Stomach smooth muscle (tissue), 2 donors: ENCODE measurements at regions not wholly inside any gene's neighbourhood (a gene's known extent, or its start where the extent isn't known, plus 50 kb on each side); places are given as distances from the start of the nearest gene placed in this dataset.

Source experiments
- H3K27ac ChIP-seq: one replicate; pipeline ENCODE4 v1.7.0; 2013; ENCODE audit warnings: mild to moderate bottlenecking, low read length, inconsistent platforms
- H3K27me3 ChIP-seq, 2 donors: one replicate each; pipeline ENCODE4 v1.7.0; 2013; ENCODE audit warnings: low read length in 2 of 2; ENCODE audit not compliant: insufficient read depth in 2 of 2, control insufficient read depth in 1 of 2
- H3K36me3 ChIP-seq, 2 donors: one replicate each; pipeline ENCODE4 v1.7.0; 2013; ENCODE audit warnings: low read length in 2 of 2; ENCODE audit not compliant: control insufficient read depth in 2 of 2, insufficient read depth in 2 of 2
- H3K4me1 ChIP-seq: one replicate; pipeline ENCODE4 v1.7.0; 2013; ENCODE audit warnings: low read length; ENCODE audit not compliant: control insufficient read depth, insufficient read depth
- H3K4me3 ChIP-seq, 2 donors: one replicate each; pipeline ENCODE4 v1.7.0; 2013; ENCODE audit warnings: low read length in 2 of 2
- H3K9ac ChIP-seq, 2 donors: one replicate each; pipeline ENCODE4 v1.7.0; 2013; ENCODE audit warnings: low read length in 2 of 2, mild to moderate bottlenecking in 1 of 2
- H3K9me3 ChIP-seq, 2 donors: one replicate each; pipeline ENCODE4 v1.7.0; 2013; ENCODE audit warnings: low read length in 2 of 2; ENCODE audit not compliant: control insufficient read depth in 2 of 2
- donor health status: healthy.
- donor health status: Pancreatic carcinoma.

DNA sequence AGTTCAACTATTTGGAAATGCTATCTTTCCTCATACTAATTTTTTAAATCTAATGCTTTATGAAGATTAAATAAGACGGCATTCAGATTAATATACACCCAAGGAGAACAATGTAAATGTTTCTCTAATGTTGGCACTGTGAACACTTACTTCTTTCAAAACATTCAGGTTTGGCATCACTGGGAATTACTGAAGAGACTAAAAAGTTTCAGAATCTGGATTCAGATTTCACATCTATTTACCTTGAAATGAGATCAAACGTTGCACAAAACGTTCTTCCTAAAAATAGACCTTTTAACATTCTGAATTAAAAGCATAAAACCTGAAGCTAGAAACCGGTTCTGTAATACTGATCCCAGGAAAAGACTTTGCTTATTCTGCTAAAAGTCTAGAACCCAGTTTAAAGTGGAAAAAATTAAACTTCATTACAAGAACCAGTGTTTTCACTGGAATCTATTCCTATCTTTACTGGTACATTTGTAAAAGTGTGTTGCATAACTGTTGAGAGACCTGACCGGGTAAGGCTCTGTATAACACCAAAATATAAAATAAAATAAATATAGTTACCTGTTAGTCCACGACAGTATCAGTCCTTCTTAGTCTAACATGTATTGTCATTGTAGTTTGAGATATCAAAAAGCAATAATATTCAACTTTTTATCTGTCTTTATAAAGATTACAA is 117.4 kb upstream of the MAP9 start:
- no peaks in the 10 kb centered on the region for H3K27me3 ChIP-seq
- peaks cover 4% of the 10 kb centered on the region for H3K4me1 ChIP-seq
- no peak overlapping the region for H3K4me3 ChIP-seq
- no peaks in the 10 kb centered on the region for H3K9me3 ChIP-seq
- H3K27ac ChIP-seq: no peak overlapping the region
- no peaks in the 10 kb centered on the region for H3K36me3 ChIP-seq
- H3K9ac ChIP-seq: no peak overlapping the region

DNA sequence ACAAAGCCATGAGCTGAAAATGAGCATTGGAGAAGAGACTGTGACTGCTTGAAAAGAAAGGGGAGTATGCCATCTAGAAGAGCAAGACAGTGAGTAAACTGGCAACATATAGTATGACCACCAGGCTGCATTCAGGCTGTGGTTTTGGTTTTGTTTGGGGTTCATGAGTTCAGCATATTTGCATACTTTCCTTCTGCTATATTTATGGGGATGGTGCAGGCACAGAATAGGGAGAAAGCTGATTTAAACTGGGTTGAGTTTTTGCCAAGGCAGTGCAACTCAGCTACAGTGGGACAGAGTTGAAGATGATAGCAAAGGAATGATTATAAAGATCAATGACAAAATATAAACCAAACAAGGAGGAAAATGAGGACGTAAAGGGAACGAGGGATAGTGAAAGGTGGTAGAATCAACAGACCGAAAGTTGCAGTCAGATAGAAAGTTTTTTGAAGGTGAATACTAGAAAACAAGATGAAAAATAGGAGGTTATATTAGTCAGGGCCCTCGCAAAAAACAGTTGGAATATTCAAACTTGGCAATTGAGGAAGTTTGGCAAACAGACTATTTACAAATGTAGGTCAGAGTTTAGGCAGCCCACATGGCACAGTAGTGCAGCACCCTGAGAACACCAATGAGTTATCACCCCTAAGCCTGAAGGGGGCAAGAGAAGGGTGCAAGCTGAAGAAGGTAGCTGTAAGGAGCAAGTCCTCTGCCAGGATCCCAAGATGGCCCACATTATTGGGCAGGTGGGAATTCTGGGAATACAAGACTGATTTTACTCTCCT is 114.8 kb upstream of the MAP9 start:
- Histone ChIP-seq H3K4me3 (no peak overlapping the region), H3K9me3 (no peaks in the 10 kb centered on the region), H3K4me1 (peaks cover 4% of the 10 kb centered on the region), H3K27me3 (no peaks in the 10 kb centered on the region), H3K36me3 (no peaks in the 10 kb centered on the region), H3K9ac (no peak overlapping the region), H3K27ac (no peak overlapping the region)

DNA sequence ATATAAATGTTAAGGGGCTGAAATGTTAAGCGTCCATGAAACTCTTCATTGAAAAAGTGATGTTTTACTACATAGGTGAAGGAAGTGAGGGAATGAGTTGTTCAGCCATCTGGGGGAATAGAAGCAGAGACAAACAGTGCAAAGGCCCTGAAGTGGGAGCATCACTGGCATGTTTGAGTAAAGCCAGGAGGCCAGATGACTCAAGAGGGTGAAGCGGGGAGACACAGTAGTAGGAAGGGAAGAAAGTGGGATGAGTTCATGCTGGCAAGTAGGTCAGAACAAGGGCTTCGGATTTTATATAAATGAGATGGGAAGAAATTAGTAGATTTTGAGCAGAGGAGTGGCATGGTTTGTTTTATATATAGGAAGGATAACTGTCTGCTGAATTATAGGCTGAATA is 112.5 kb upstream of the MAP9 start:
- no peak overlapping the region for H3K4me3 ChIP-seq
- no peaks in the 10 kb centered on the region for H3K27me3 ChIP-seq
- peaks cover 4% of the 10 kb centered on the region for H3K4me1 ChIP-seq
- H3K27ac ChIP-seq: no peak overlapping the region
- no peaks in the 10 kb centered on the region for H3K9me3 ChIP-seq
- H3K36me3 ChIP-seq: no peaks in the 10 kb centered on the region
- H3K9ac ChIP-seq: no peak overlapping the region

DNA sequence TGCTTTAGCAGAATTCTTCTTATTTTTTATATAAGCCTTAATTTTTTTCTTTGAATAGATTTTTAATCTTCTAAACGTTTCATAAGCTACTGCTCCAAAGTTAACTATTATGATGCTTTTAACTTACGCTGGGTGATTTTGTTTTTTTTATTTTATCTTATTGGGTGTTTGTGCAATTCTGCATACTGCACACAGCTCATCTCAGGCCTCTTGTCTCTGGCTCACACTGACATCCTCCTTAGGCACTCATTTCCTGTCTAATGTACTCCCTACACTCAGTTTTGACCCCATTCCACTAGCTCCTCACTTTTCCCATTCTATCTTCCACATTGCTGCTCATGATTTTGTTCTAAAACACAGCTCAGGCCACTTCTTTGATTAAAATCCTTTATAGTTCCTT is 111.9 kb upstream of the MAP9 start:
- Histone ChIP-seq H3K27ac (no peak overlapping the region), H3K27me3 (no peaks in the 10 kb centered on the region), H3K9me3 (no peaks in the 10 kb centered on the region), H3K4me3 (no peak overlapping the region), H3K36me3 (no peaks in the 10 kb centered on the region), H3K4me1 (peaks cover 4% of the 10 kb centered on the region), H3K9ac (no peak overlapping the region)

DNA sequence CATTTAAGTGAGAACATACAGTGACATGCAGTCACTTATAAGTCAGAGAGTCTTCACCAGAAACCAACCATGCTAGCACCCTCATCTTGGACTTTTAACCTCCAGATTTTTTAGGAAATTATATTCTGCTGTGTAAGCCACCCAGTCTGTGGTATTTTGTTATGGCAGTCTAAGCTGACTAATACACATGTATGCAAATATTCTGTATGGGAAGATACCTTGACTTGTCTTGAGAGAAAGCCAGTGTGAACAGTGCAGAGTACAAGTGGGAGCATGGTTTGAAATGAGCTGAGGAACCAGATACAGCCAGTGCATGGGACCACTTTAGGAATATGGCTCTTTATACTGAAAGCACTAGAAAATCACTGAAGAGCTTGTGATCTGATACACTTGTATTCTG is 110.4 kb upstream of the MAP9 start:
- H3K36me3 ChIP-seq: no peaks in the 10 kb centered on the region
- peaks cover 4% of the 10 kb centered on the region for H3K4me1 ChIP-seq
- no peaks in the 10 kb centered on the region for H3K27me3 ChIP-seq
- no peaks in the 10 kb centered on the region for H3K9me3 ChIP-seq
- no peak overlapping the region for H3K27ac ChIP-seq
- no peak overlapping the region for H3K9ac ChIP-seq
- H3K4me3 ChIP-seq: no peak overlapping the region

DNA sequence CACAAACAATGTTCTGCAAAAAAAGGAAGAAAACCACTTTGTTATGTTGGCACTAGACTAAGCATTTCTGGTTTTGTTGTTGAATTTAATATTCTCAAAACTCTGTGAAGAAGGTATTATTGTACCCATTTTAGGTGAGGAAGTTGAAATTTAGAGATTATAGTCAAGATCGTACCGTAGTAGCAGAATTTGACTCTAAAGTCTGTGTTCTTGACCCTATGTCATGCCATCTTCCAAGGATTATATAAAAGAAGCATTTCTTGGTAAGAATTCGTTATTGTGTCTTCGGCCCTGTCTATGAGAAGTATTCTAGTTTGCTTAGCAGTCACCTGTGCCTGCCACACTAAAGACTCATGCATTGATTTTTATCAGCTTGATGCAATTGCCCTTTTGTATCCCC is 104.4 kb upstream of the MAP9 start:
- no peak overlapping the region for H3K4me3 ChIP-seq
- H3K9me3 ChIP-seq: no peaks in the 10 kb centered on the region
- no peak overlapping the region for H3K9ac ChIP-seq
- no peaks in the 10 kb centered on the region for H3K36me3 ChIP-seq
- no peaks in the 10 kb centered on the region for H3K4me1 ChIP-seq
- H3K27me3 ChIP-seq: no peaks in the 10 kb centered on the region
- H3K27ac ChIP-seq: no peak overlapping the region

DNA sequence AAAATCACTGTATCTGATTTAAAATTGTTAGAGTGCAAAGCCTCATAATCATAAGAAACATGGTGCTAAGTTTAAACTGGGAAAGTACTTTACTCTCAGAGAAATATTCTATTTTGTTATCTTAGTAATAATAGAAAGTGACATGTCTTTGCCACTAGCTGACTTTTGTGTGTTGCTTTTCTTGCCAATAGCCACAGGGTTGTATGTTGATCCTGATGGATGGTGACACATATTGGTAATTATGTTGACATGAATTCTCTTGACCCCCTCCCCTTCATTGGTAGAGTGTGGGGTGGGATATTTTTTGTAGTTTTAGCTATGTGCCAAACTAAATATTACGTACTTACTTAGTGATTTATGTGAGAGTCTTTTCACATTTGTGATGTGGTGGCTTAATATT is 103.1 kb upstream of the MAP9 start:
- H3K27ac ChIP-seq: no peak overlapping the region
- no peaks in the 10 kb centered on the region for H3K36me3 ChIP-seq
- no peaks in the 10 kb centered on the region for H3K4me1 ChIP-seq
- no peaks in the 10 kb centered on the region for H3K9me3 ChIP-seq
- no peak overlapping the region for H3K4me3 ChIP-seq
- H3K9ac ChIP-seq: no peak overlapping the region
- no peaks in the 10 kb centered on the region for H3K27me3 ChIP-seq

DNA sequence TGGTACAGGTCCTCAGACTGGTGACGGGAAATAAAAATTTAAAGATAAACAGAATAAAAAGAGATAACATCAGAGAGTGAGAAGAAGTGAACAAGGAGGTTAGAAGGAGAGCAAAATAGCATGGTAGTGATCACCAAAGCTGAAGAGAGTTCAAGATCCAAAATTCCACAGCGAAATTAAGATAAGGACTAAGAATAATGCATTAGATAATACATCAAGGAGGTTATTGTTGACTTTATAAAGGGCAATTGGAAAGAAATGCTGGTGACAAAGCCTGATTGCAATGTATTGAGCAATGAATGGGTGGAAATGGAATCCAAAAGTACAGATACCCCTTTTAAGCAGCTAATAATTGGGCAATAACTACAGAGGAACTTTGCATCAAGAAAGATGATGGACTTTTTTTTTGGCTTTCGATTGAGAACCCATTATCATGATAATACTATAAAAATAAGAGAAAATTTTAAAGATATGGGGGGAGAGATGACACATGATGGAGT is 101.6 kb upstream of the MAP9 start:
- H3K4me1 ChIP-seq: no peaks in the 10 kb centered on the region
- no peaks in the 10 kb centered on the region for H3K36me3 ChIP-seq
- H3K27ac ChIP-seq: no peak overlapping the region
- H3K9ac ChIP-seq: no peak overlapping the region
- H3K4me3 ChIP-seq: no peak overlapping the region
- H3K9me3 ChIP-seq: no peaks in the 10 kb centered on the region
- H3K27me3 ChIP-seq: no peaks in the 10 kb centered on the region

DNA sequence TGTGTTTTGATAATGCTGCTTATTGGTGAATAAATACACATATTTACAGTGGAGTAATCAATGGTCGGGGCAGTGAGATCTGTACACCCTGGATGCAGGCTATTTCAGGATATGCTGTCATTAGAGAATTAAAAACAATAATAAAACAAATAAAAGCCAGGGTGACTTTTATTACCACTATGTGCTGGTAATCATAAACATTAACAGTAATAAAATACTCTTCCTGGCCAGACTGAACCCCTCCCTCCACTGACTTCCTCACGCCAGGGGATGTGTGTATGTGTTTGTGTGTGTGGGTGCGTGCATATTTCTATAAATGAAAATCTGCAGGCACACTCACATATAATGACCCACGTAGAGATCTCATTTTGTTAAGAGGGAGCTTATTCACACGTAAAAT is 98.0 kb upstream of the MAP9 start:
- H3K9ac ChIP-seq: no peak overlapping the region
- H3K36me3 ChIP-seq: no peaks in the 10 kb centered on the region
- H3K9me3 ChIP-seq: no peaks in the 10 kb centered on the region
- no peaks in the 10 kb centered on the region for H3K4me1 ChIP-seq
- no peak overlapping the region for H3K4me3 ChIP-seq
- H3K27me3 ChIP-seq: no peaks in the 10 kb centered on the region
- H3K27ac ChIP-seq: no peak overlapping the region

DNA sequence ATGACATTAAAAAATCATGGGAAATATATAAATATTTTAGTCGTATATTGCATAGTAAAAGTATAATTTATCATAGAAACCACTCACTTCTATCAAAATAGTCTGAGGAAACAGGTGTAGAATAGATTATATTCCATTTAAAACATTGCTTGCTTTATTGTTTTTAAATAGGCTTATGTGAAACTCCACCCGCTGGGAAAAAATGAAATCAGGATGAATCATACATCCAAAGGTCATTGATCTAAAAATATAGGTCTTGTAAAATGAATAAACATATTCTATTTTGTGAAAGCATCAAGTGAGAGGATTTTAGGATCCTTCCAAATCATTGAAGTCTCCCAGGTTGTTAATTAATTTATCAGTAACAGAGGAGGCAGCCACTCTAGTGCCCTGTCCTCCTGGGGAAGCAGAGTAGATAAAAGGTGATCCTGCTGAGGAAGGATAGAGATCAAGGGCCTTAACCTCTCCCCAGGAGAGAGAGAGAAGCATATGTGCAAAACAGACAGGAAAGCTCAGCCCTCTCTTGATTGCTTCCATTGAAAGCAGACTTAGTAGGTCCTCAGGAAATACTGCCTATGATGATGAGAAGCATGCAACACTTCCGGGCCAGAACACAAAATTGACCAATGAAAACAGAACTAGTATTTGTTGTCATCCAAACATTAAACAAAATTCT is 96.8 kb upstream of the MAP9 start:
- H3K36me3 ChIP-seq: no peaks in the 10 kb centered on the region
- no peak overlapping the region for H3K4me3 ChIP-seq
- H3K27ac ChIP-seq: no peak overlapping the region
- H3K9me3 ChIP-seq: no peaks in the 10 kb centered on the region
- H3K9ac ChIP-seq: no peak overlapping the region
- no peaks in the 10 kb centered on the region for H3K27me3 ChIP-seq
- no peaks in the 10 kb centered on the region for H3K4me1 ChIP-seq

DNA sequence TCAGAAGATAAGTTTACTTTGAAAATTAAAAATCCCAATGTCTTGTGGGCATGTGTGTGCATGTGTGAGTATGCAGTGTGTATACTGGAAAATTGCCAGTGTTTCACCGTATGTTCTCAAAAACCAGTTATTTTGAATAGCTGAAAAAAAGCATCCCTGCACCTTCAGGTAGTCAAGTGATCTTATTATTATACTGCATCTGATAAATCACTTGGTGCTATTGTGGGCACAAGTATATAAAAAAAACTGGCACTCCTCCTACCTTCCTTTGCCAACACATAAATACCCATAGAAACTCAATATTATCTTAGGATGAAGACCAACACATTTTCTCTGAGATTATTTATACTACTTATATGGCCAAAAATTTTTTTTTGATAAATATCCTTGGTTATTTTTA is 91.5 kb upstream of the MAP9 start:
- H3K9me3 ChIP-seq: no peaks in the 10 kb centered on the region
- no peak overlapping the region for H3K9ac ChIP-seq
- no peaks in the 10 kb centered on the region for H3K27me3 ChIP-seq
- H3K4me3 ChIP-seq: no peak overlapping the region
- no peaks in the 10 kb centered on the region for H3K36me3 ChIP-seq
- H3K27ac ChIP-seq: no peak overlapping the region
- H3K4me1 ChIP-seq: no peaks in the 10 kb centered on the region
